WTC11 (cell line): ENCODE measurements at regions not wholly inside any gene's neighbourhood (a gene's known extent, or its start where the extent isn't known, plus 50 kb on each side); places are given as distances from the start of the nearest gene placed in this dataset.
"Not testable (repeated sequence)": the region's sequence is repeated elsewhere in the genome, so short reads cannot be mapped to it uniquely, and the experiment has no call there.

ENCODE experiments used
- ATAC-seq: fragments of 200-7000 bp; cut with Tn5 transposase; 2 replicates; pipeline ENCODE4 v1.10.0; 2021; ENCODE audit warnings: mild to moderate bottlenecking, moderate library complexity
- CTCF ChIA-PET: fragments of 300-600 bp; sonication (Branson Sonifier 250); formaldehyde crosslinking; loops from one replicate; lab custom pipeline; 2021; ENCODE audit warnings: antibody characterized with exemption; lab: Charles Lee
- POLR2A ChIA-PET: fragments of 350-600 bp; sonication (Branson Sonifier 250); formaldehyde crosslinking; loops from one replicate; lab custom pipeline; 2021; ENCODE audit warnings: antibody characterized with exemption; lab: Charles Lee
- DNase-seq: peaks from one replicate; pipeline ENCODE4 v3.0.0; 2021; ENCODE audit warnings: low spot score
- H3K27ac Mint-ChIP-seq: 2 replicates; pipeline ENCODE4 v1.8.0; 2021; ENCODE audit warnings: mixed read lengths
- H3K27me3 Mint-ChIP-seq: 2 replicates; pipeline ENCODE4 v1.8.0; 2021; ENCODE audit warnings: low read depth, mild to moderate bottlenecking, moderate library complexity, mixed read lengths
- H3K36me3 Mint-ChIP-seq: 2 replicates; pipeline ENCODE4 v1.8.0; 2021; ENCODE audit warnings: mixed read lengths
- H3K4me1 Mint-ChIP-seq: 2 replicates; pipeline ENCODE4 v1.8.0; 2022; ENCODE audit warnings: mixed read lengths
- H3K4me3 Mint-ChIP-seq: 2 replicates; pipeline ENCODE4 v1.8.0; 2021; ENCODE audit warnings: mild to moderate bottlenecking, moderate library complexity, mixed read lengths
- H3K9me3 Mint-ChIP-seq: 2 replicates; pipeline ENCODE4 v1.8.0; 2021; ENCODE audit warnings: mixed read lengths
- ATF2 ChIP-seq: sonication (generic); formaldehyde crosslinking; IDR thresholded peaks from 2 replicates; pipeline ENCODE4 v1.8.1; 2022; ENCODE audit warnings: low read depth, missing genetic modification reagents, borderline replicate concordance
- CBFB ChIP-seq: sonication (generic); formaldehyde crosslinking; IDR thresholded peaks from 2 replicates; pipeline ENCODE4 v1.8.1; 2022; ENCODE audit warnings: mild to moderate bottlenecking, low read depth, missing genetic modification reagents
- CREB1 ChIP-seq: sonication (generic); formaldehyde crosslinking; IDR thresholded peaks from 2 replicates; pipeline ENCODE4 v1.8.0; 2023; ENCODE audit warnings: mild to moderate bottlenecking, missing genetic modification reagents
- CREM ChIP-seq: sonication (generic); formaldehyde crosslinking; IDR thresholded peaks from 2 replicates; pipeline ENCODE4 v1.8.1; 2022; ENCODE audit warnings: mild to moderate bottlenecking, missing genetic modification reagents, moderate library complexity
- CTCF ChIP-seq: fragments of 200-600 bp; IDR thresholded peaks from 2 replicates; pipeline ENCODE4 v1.8.0; 2022; ENCODE audit warnings: antibody characterized with exemption
- ETV6 ChIP-seq: sonication (generic); formaldehyde crosslinking; IDR thresholded peaks from 2 replicates; pipeline ENCODE4 v1.8.1; 2022; ENCODE audit warnings: mild to moderate bottlenecking, missing genetic modification reagents
- HMGA2 ChIP-seq: fragments of 250-450 bp; sonication (Bioruptor Pico); IDR thresholded peaks from 2 replicates; pipeline ENCODE4 v1.4.0; 2021; ENCODE audit warnings: mild to moderate bottlenecking, moderate library complexity
- IRF2 ChIP-seq: sonication (generic); formaldehyde crosslinking; IDR thresholded peaks from 2 replicates; pipeline ENCODE4 v1.8.0; 2022; ENCODE audit warnings: low read depth, missing genetic modification reagents, borderline replicate concordance
- KAT7 ChIP-seq: sonication (generic); formaldehyde crosslinking; IDR thresholded peaks from 2 replicates; pipeline ENCODE4 v1.8.1; 2023; ENCODE audit warnings: missing genetic modification reagents, mild to moderate bottlenecking, borderline replicate concordance
- MAX ChIP-seq: sonication (generic); formaldehyde crosslinking; IDR thresholded peaks from 2 replicates; pipeline ENCODE4 v1.8.0; 2022; ENCODE audit warnings: mild to moderate bottlenecking, missing genetic modification reagents
- NR1H2 ChIP-seq: sonication (generic); formaldehyde crosslinking; IDR thresholded peaks from 2 replicates; pipeline ENCODE4 v1.9.0; 2021; ENCODE audit warnings: mild to moderate bottlenecking, moderate library complexity, missing genetic modification reagents
- NR2C2 ChIP-seq: sonication (generic); formaldehyde crosslinking; IDR thresholded peaks from 2 replicates; pipeline ENCODE4 v1.8.0; 2022; ENCODE audit warnings: mild to moderate bottlenecking, missing genetic modification reagents
- SMAD3 ChIP-seq: sonication (generic); formaldehyde crosslinking; IDR thresholded peaks from 2 replicates; pipeline ENCODE4 v1.8.0; 2022; ENCODE audit warnings: missing genetic modification reagents, mild to moderate bottlenecking, borderline replicate concordance
- TEAD1 ChIP-seq: sonication (generic); formaldehyde crosslinking; IDR thresholded peaks from 2 replicates; pipeline ENCODE4 v1.8.0; 2022; ENCODE audit warnings: mild to moderate bottlenecking, missing genetic modification reagents
- ZBTB43 ChIP-seq: sonication (generic); formaldehyde crosslinking; IDR thresholded peaks from 2 replicates; pipeline ENCODE4 v1.8.1; 2023; ENCODE audit warnings: mild to moderate bottlenecking, missing genetic modification reagents
- ZNF138 ChIP-seq: sonication (generic); formaldehyde crosslinking; conservative IDR thresholded peaks from 2 replicates; pipeline ENCODE4 v1.8.1; 2022; ENCODE audit warnings: mild to moderate bottlenecking, moderate library complexity, missing genetic modification reagents
- ZNF281 ChIP-seq: sonication (generic); formaldehyde crosslinking; IDR thresholded peaks from 2 replicates; pipeline ENCODE4 v1.8.0; 2023; ENCODE audit warnings: mild to moderate bottlenecking, missing genetic modification reagents
- ZNF317 ChIP-seq: sonication (generic); formaldehyde crosslinking; IDR thresholded peaks from 2 replicates; pipeline ENCODE4 v1.8.1; 2023; ENCODE audit warnings: low read depth, mild to moderate bottlenecking, moderate library complexity, missing genetic modification reagents, borderline replicate concordance
- ZNF423 ChIP-seq: fragments of 250-450 bp; sonication (Bioruptor Pico); IDR thresholded peaks from 2 replicates; pipeline ENCODE4 v2.1.2; 2022; ENCODE audit warnings: mild to moderate bottlenecking, moderate library complexity
- ZNF532 ChIP-seq: fragments of 250-450 bp; sonication (Bioruptor Pico); IDR thresholded peaks from 2 replicates; pipeline ENCODE4 v1.9.0; 2021; ENCODE audit warnings: mild to moderate bottlenecking, borderline replicate concordance

- POLR2A ChIA-PET, CTCF ChIA-PET, ATAC-seq: not testable (repeated sequence)
Observed at GRCh38 chr6:142016666-142017065, 116.1 kb upstream of the GJE1 start.

GRCh38 chr6:142015463-142015862, 117.3 kb upstream of the GJE1 start:
- Mint-ChIP-seq H3K4me3 (peak overlapping the region; percentile 56), H3K4me1 (peaks cover 58% of the 10 kb centered on the region), H3K36me3 (peaks cover 26% of the 10 kb centered on the region), H3K27ac (peak overlapping the region; percentile 98), H3K9me3 (peaks cover 24% of the 10 kb centered on the region)
- POLR2A ChIA-PET, DNase-seq, H3K27me3 Mint-ChIP-seq: not testable (repeated sequence)
- CTCF ChIA-PET, result interaction anchor here (1.4 kb wide), 1 partner anchor 26 kb away, joined by 3 read pairs; no protein-coding TSS in a partner anchor
- ATAC-seq, result peak; percentile 43

More at GRCh38 chr6:142016666-142017065, 116.1 kb upstream of the GJE1 start:
- not testable (repeated sequence) for H3K27me3 Mint-ChIP-seq, DNase-seq, H3K27ac Mint-ChIP-seq
- Mint-ChIP-seq H3K4me3 (peak overlapping the region; percentile 50), H3K36me3 (peaks cover 26% of the 10 kb centered on the region), H3K9me3 (peaks cover 24% of the 10 kb centered on the region), H3K4me1 (peaks cover 67% of the 10 kb centered on the region)

GRCh38 chr6:142015011-142015410, 117.7 kb upstream of the GJE1 start:
- Mint-ChIP-seq H3K27ac (peak overlapping the region; percentile 98), H3K27me3 (no peaks in the 10 kb centered on the region), H3K4me1 (peaks cover 62% of the 10 kb centered on the region), H3K9me3 (peaks cover 24% of the 10 kb centered on the region), H3K36me3 (peaks cover 26% of the 10 kb centered on the region), H3K4me3 (peak overlapping the region; percentile 56)
- ChIA-PET POLR2A (no interaction called here), CTCF (interaction anchor here (1.4 kb wide), 1 partner anchor 25 kb away, joined by 3 read pairs; no protein-coding TSS in a partner anchor)
- DNase-seq (peak; percentile 14), ATAC-seq (peak; percentile 89)
- TF ChIP-seq ATF2 (CRISPR knock-in tag) (no peak), CTCF (no peak), KAT7 (CRISPR knock-in tag) (no peak), NR1H2 (CRISPR knock-in tag) (no peak), ETV6 (CRISPR knock-in tag) (no peak), SMAD3 (CRISPR knock-in tag) (no peak), CREM (CRISPR knock-in tag) (no peak), ZNF281 (CRISPR knock-in tag) (no peak), ZNF532 (CRISPR knock-in tag) (no peak), IRF2 (no peak), MAX (0 out of 2 replicates have a peak, but pooled peaks have one; percentile 34), ZNF317 (no peak), ZBTB43 (no peak), TEAD1 (CRISPR knock-in tag) (peak; percentile 61; the same call in 1 of the 2 replicates), CBFB (no peak), ZNF423 (peak; percentile 42; the same call in 1 of the 2 replicates), NR2C2 (no peak), CREB1 (CRISPR knock-in tag) (no peak), HMGA2 (no peak), ZNF138 (CRISPR knock-in tag) (no peak)
